ENCODE measurements at regions not wholly inside any gene's neighbourhood (a gene's known extent, or its start where the extent isn't known, plus 50 kb on each side); places are given as distances from the start of the nearest gene placed in this dataset.

GRCh38 chr10:61612450-61612849, 50.3 kb upstream of the CABCOCO1 start:
- H3K79me2 ChIP-seq (ENCODE audit: control insufficient read depth, insufficient read depth, low read length) = no peaks in the 10 kb centered on the region
- H3K27me3 ChIP-seq (ENCODE audit: control insufficient read depth, extremely low read depth, insufficient read depth, low read length) = no peaks in the 10 kb centered on the region
- no peaks in the 10 kb centered on the region for H4K20me1 ChIP-seq (ENCODE audit: control insufficient read depth, extremely low read depth, insufficient read depth, low read length)
- H3K4me2 ChIP-seq (ENCODE audit: control insufficient read depth, extremely low read depth, insufficient read depth, low read depth, low read length) = no peak overlapping the region
- TF ChIP-seq EZH2 (IDR thresholded peaks at IDR 0.05; ENCODE audit: low read length) = no peak
- TF ChIP-seq CTCF (optimal IDR thresholded peaks at IDR 0.05 in 1 of 3, IDR thresholded peaks at IDR 0.05 in 1 of 3, conservative IDR thresholded peaks at IDR 0.05 in 1 of 3; ENCODE audit: extremely low read depth in 1 of 3, insufficient read depth in 2 of 3, low read length in 3 of 3) = no peak
- no peaks in the 10 kb centered on the region for H3K9me1 ChIP-seq (ENCODE audit: control insufficient read depth, extremely low read depth, insufficient read depth, low read length)
- no peak for DNase-seq (ENCODE audit: low read depth, low spot score)
- dilution Hi-C loops (cut with MboI; ENCODE audit: extremely low pct_ligation_motif_present, low sequenced_read_pairs) = no loop called here
- H3K4me3 ChIP-seq (ENCODE audit: control insufficient read depth in 2 of 3, extremely low read depth in 1 of 3, insufficient read depth in 2 of 3, low read depth in 1 of 3, low read length in 3 of 3) = no peak overlapping the region
- FAIRE-seq = no peak
- H3K9ac ChIP-seq (ENCODE audit: control insufficient read depth, extremely low read depth, insufficient read depth, low read length) = no peak overlapping the region
- no peak overlapping the region for H2AFZ ChIP-seq (ENCODE audit: control insufficient read depth, low read length)
- H3K36me3 ChIP-seq (ENCODE audit: control insufficient read depth in 2 of 2, extremely low read depth in 1 of 2, insufficient read depth in 2 of 2, low read length in 2 of 2) = no peaks in the 10 kb centered on the region
- no peak overlapping the region for H3K27ac ChIP-seq (ENCODE audit: control insufficient read depth, insufficient read depth, low read length)
- no peaks in the 10 kb centered on the region for H3K4me1 ChIP-seq (ENCODE audit: control insufficient read depth, extremely low read depth, insufficient read depth, low read length)
- H3K9me3 ChIP-seq (ENCODE audit: control insufficient read depth, low read depth, low read length) = no peaks in the 10 kb centered on the region

GRCh38 chr10:61612009-61612408, 50.7 kb upstream of the CABCOCO1 start:
- H3K79me2 ChIP-seq (ENCODE audit: control insufficient read depth, insufficient read depth, low read length) = no peaks in the 10 kb centered on the region
- no peaks in the 10 kb centered on the region for H3K4me1 ChIP-seq (ENCODE audit: control insufficient read depth, extremely low read depth, insufficient read depth, low read length)
- no peaks in the 10 kb centered on the region for H3K9me1 ChIP-seq (ENCODE audit: control insufficient read depth, extremely low read depth, insufficient read depth, low read length)
- TF ChIP-seq CTCF (optimal IDR thresholded peaks at IDR 0.05 in 1 of 3, IDR thresholded peaks at IDR 0.05 in 1 of 3, conservative IDR thresholded peaks at IDR 0.05 in 1 of 3; ENCODE audit: extremely low read depth in 1 of 3, insufficient read depth in 2 of 3, low read length in 3 of 3) (no peak), EZH2 (IDR thresholded peaks at IDR 0.05; ENCODE audit: low read length) (no peak)
- no peak overlapping the region for H2AFZ ChIP-seq (ENCODE audit: control insufficient read depth, low read length)
- dilution Hi-C loops (cut with MboI; ENCODE audit: extremely low pct_ligation_motif_present, low sequenced_read_pairs) = no loop called here
- no peaks in the 10 kb centered on the region for H3K9me3 ChIP-seq (ENCODE audit: control insufficient read depth, low read depth, low read length)
- no peak overlapping the region for H3K27ac ChIP-seq (ENCODE audit: control insufficient read depth, insufficient read depth, low read length)
- no peaks in the 10 kb centered on the region for H3K27me3 ChIP-seq (ENCODE audit: control insufficient read depth, extremely low read depth, insufficient read depth, low read length)
- no peak overlapping the region for H3K9ac ChIP-seq (ENCODE audit: control insufficient read depth, extremely low read depth, insufficient read depth, low read length)
- no peak overlapping the region for H3K4me3 ChIP-seq (ENCODE audit: control insufficient read depth in 2 of 3, extremely low read depth in 1 of 3, insufficient read depth in 2 of 3, low read depth in 1 of 3, low read length in 3 of 3)
- H3K36me3 ChIP-seq (ENCODE audit: control insufficient read depth in 2 of 2, extremely low read depth in 1 of 2, insufficient read depth in 2 of 2, low read length in 2 of 2) = no peaks in the 10 kb centered on the region
- H4K20me1 ChIP-seq (ENCODE audit: control insufficient read depth, extremely low read depth, insufficient read depth, low read length) = no peaks in the 10 kb centered on the region
- no peak overlapping the region for H3K4me2 ChIP-seq (ENCODE audit: control insufficient read depth, extremely low read depth, insufficient read depth, low read depth, low read length)
- FAIRE-seq = no peak
- DNase-seq (ENCODE audit: low read depth, low spot score) = no peak
